Hematopoietic multipotent progenitor cell (in vitro differentiated cells): ENCODE measurements at regions not wholly inside any gene's neighbourhood (a gene's known extent, or its start where the extent isn't known, plus 50 kb on each side); places are given as distances from the start of the nearest gene placed in this dataset.
"Not testable (repeated sequence)": the region's sequence is repeated elsewhere in the genome, so short reads cannot be mapped to it uniquely, and the experiment has no call there.

Experiments used
- DNase-seq, 3 donors: peaks; one replicate each; pipeline ENCODE4 v3.0.0-alpha.2; 2011 to 2015; ENCODE audit warnings: low read depth in 2 of 3, low spot score in 2 of 3

GRCh38 chr10:55786461-55787050, 574.5 kb downstream of the ZWINT start:
- DNase-seq = no peak

- DNase-seq = no peak
Observed at GRCh38 chr10:55782181-55782580, 578.9 kb downstream of the ZWINT start.

- no peak for DNase-seq
Observed at GRCh38 chr10:55766212-55766611, 594.8 kb downstream of the ZWINT start.

- no peak for DNase-seq
Observed at GRCh38 chr10:55750458-55750857, 610.6 kb downstream of the ZWINT start.

- DNase-seq = no peak
Observed at GRCh38 chr10:55747244-55747643, 613.8 kb downstream of the ZWINT start.

DNA sequence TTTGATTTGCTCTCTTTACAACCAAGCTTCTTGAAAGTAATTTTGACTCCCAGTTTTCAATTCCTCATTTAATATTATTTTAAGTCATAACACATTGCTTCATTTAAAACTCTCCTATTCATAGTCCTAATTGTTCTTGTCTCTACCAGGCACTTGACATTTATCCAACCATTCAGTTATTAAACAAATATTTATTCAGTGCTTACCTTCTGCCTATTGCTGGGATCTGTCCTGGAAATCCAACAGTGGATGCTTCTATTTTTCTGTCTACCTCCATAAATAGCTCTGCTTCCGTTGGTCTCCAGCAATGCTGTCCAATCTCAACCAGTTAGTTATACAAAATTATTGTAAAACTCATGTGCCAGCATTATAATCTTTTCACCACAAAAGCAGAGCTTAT, 615.1 kb downstream of the ZWINT start:
- no peak for DNase-seq

GRCh38 chr10:55742487-55742886, 618.6 kb downstream of the ZWINT start:
- no peak for DNase-seq

GRCh38 chr10:55740767-55741166, 620.3 kb downstream of the ZWINT start:
- DNase-seq = peak in 2 of 3 donors; percentile 5 to 44

DNA sequence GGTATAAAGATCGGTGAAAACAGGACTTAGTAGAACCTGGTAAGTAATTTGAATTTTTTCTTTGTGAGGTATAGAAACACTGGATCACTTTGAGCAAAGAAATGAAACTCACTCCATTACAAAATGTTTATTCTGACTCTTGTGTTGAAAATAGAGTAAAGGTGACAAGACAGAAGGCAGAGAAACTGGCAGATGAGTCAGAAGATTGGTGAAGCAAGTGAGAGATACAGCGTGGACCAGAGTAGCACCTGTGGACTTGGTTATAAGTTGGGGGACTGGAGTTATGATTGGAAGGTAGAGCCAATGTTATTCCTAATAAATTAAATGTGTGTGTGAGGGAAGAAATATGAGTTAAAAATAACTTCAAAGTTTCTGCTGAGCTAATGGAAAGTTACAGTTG, 620.9 kb downstream of the ZWINT start:
- DNase-seq = no peak

- no peak for DNase-seq
Observed at GRCh38 chr10:55734112-55734511, 626.9 kb downstream of the ZWINT start.

- no peak for DNase-seq
Observed at GRCh38 chr10:55704950-55705349, 656.1 kb downstream of the ZWINT start.

GRCh38 chr10:55668326-55668922, 692.6 kb downstream of the ZWINT start:
- DNase-seq = peak in 2 of 3 donors; percentile 1 to 4

GRCh38 chr10:55653531-55653930, 707.5 kb downstream of the ZWINT start:
- DNase-seq = no peak

GRCh38 chr10:55641601-55642000, 719.5 kb downstream of the ZWINT start:
- no peak for DNase-seq

DNA sequence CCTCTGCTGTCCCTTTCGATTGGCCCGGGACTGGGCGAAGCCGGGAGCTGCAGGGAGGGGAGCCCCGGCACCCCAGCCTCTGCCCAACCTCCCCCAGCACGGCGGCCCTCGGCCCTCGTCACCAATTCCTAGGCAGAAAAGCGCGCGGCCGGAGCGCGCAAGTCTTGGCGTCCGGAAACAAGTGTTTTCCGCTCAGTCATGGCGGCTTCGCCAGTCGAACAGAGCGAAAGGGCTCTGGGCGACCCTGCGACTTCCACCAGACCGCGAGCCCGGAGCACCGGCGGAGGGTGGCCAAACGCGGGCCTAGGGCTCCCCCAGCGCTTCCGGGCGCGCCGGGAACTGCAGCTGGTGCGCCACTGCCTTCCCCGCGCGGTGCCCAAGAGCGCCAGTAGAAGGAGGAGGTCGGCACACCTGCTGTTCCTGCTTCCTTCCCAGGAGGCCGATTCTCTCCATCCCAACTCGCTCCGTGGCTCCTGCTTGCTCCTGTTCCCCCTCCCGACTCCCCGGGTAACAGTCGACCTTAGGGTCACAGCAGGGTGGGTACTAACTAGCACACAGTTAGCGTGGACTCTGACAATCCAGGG, 729.9 kb downstream of the ZWINT start:
- peak in 2 of 3 donors; percentile 80 to 87 for DNase-seq

GRCh38 chr10:55630491-55631056, 730.5 kb downstream of the ZWINT start:
- DNase-seq = peak in 2 of 3 donors; percentile 20 to 30

GRCh38 chr10:55629793-55630490, 731.1 kb downstream of the ZWINT start:
- DNase-seq = peak in 2 of 3 donors; percentile 53 to 67

GRCh38 chr10:55628260-55628701, 732.8 kb downstream of the ZWINT start:
- peak in 2 of 3 donors; percentile 15 for DNase-seq

GRCh38 chr10:55627501-55628051, 733.5 kb downstream of the ZWINT start:
- DNase-seq = peak in 1 of 3 donors; percentile 11

- DNase-seq = not testable (repeated sequence)
Observed at GRCh38 chr10:55601690-55602478, 759.2 kb downstream of the ZWINT start.
